OCI-LY7 (cell line): ENCODE measurements at regions not wholly inside any gene's neighbourhood (a gene's known extent, or its start where the extent isn't known, plus 50 kb on each side); places are given as distances from the start of the nearest gene placed in this dataset.

ENCODE experiments used
- BruUV-seq: library from RNA; stranded (reverse); fragments of 400-500 nt; replicated peaks from 2 replicates; lab custom pipeline; 2021; lab: Mats Ljungman, UMichigan
- CTCF ChIA-PET: fragments of 300-600 bp; sonication (Branson Sonifier 250); formaldehyde crosslinking; loops from one replicate; lab custom pipeline; 2022; ENCODE audit warnings: antibody characterized with exemption; ENCODE audit not compliant: unreplicated experiment; lab: Charles Lee
- POLR2A ChIA-PET: fragments of 300-600 bp; sonication (Branson Sonifier 250); formaldehyde crosslinking; loops from one replicate; lab custom pipeline; 2022; ENCODE audit warnings: antibody characterized with exemption; lab: Charles Lee
- DNase-seq: peaks from one replicate; pipeline ENCODE4 v3.0.0-alpha.2; 2015; ENCODE audit warnings: low spot score
- H2AFZ ChIP-seq: fragments of 200-600 bp; sonication (generic), shearing (Covaris generic); 2 replicates; pipeline ENCODE4 v1.6.1; 2014; ENCODE audit warnings: mild to moderate bottlenecking, antibody characterized with exemption, low read length, moderate library complexity
- H3K27ac ChIP-seq: fragments of 200-600 bp; sonication (generic); 2 replicates; pipeline ENCODE4 v1.5.1; 2014; ENCODE audit warnings: mixed run types, low read depth, mild to moderate bottlenecking, moderate library complexity, low read length, inconsistent platforms; ENCODE audit not compliant: poor library complexity, severe bottlenecking
- H3K36me3 ChIP-seq: fragments of 200-600 bp; sonication (generic); 2 replicates; pipeline ENCODE4 v1.6.1; 2014; ENCODE audit warnings: mild to moderate bottlenecking, antibody characterized with exemption, low read length, moderate library complexity, mixed read lengths; ENCODE audit not compliant: insufficient read depth
- H3K4me1 ChIP-seq: fragments of 200-600 bp; sonication (generic); 2 replicates; pipeline ENCODE4 v1.5.1; 2014; ENCODE audit warnings: mild to moderate bottlenecking, low read length; ENCODE audit not compliant: insufficient read depth, poor library complexity, severe bottlenecking
- H3K4me2 ChIP-seq: fragments of 200-600 bp; sonication (generic); 2 replicates; pipeline ENCODE4 v1.6.1; 2014; ENCODE audit warnings: mild to moderate bottlenecking, low read length
- H3K4me3 ChIP-seq: fragments of 200-600 bp; sonication (generic); 2 replicates; pipeline ENCODE4 v1.5.1; 2014; ENCODE audit warnings: mild to moderate bottlenecking, low read depth, low read length; ENCODE audit not compliant: poor library complexity, severe bottlenecking
- H3K79me2 ChIP-seq: fragments of 200-600 bp; sonication (generic); 2 replicates; pipeline ENCODE4 v1.6.1; 2016; ENCODE audit warnings: low read depth, mild to moderate bottlenecking, low read length, moderate library complexity, mixed read lengths; ENCODE audit not compliant: insufficient read depth
- H3K9me2 ChIP-seq: fragments of 200-600 bp; sonication (generic); 2 replicates; pipeline ENCODE4 v1.6.1; 2016; ENCODE audit warnings: mild to moderate bottlenecking, low read length, mixed read lengths; ENCODE audit not compliant: insufficient read depth
- H3K9me3 ChIP-seq: fragments of 200-600 bp; sonication (generic); 2 replicates; pipeline ENCODE4 v1.6.1; 2014; ENCODE audit warnings: mild to moderate bottlenecking, mixed run types, low read length, mixed read lengths
- H4K20me1 ChIP-seq: fragments of 200-600 bp; sonication (generic); 2 replicates; pipeline ENCODE4 v1.6.1; 2014; ENCODE audit warnings: mild to moderate bottlenecking, antibody characterized with exemption, low read length, moderate library complexity, mixed read lengths; ENCODE audit not compliant: insufficient read depth
- CTCF ChIP-seq: fragments of 200-600 bp; sonication (generic); conservative IDR thresholded peaks from 2 replicates; pipeline ENCODE4 v1.5.1; 2014; ENCODE audit warnings: mild to moderate bottlenecking, antibody characterized with exemption, low read length, moderate library complexity, mixed read lengths
- EZH2phosphoT487 ChIP-seq: fragments of 200-600 bp; sonication (generic); IDR thresholded peaks from 2 replicates; pipeline ENCODE4 v1.6.1; 2018; ENCODE audit warnings: low read depth, borderline replicate concordance, mild to moderate bottlenecking, mixed run types, antibody characterized with exemption, low read length, moderate library complexity, mixed read lengths
- intact Hi-C: fragments of 100-400 bp; cut with micrococcal nuclease; formaldehyde crosslinking; loops from one replicate; pipeline ENCODE4 v1.10.0; 2022; ENCODE audit not compliant: unreplicated experiment

GRCh38 chr16:54493594-54493993 is 207.0 kb upstream of the IRX3 start:
- POLR2A ChIA-PET: interaction anchor here (0.7 kb wide), 1 partner anchor 195 kb away, joined by 3 read pairs; no protein-coding TSS in a partner anchor
- intact Hi-C loops: no loop called here
- no TSS peak for BruUV-seq

GRCh38 chr16:54493061-54493460 is 206.5 kb upstream of the IRX3 start:
- Histone ChIP-seq H2AFZ (no peak overlapping the region), H3K36me3 (no peaks in the 10 kb centered on the region), H3K4me3 (no peak overlapping the region), H4K20me1 (no peaks in the 10 kb centered on the region), H3K27ac (no peak overlapping the region), H3K4me1 (no peaks in the 10 kb centered on the region), H3K9me2 (no peaks in the 10 kb centered on the region), H3K4me2 (no peak overlapping the region), H3K79me2 (no peaks in the 10 kb centered on the region), H3K9me3 (no peaks in the 10 kb centered on the region)
- TF ChIP-seq CTCF (no peak), EZH2phosphoT487 (no peak)
- intact Hi-C loops: no loop called here
- CTCF ChIA-PET: no interaction called here
- POLR2A ChIA-PET: no interaction called here
- DNase-seq: no peak
- no TSS peak for BruUV-seq

More at GRCh38 chr16:54493594-54493993, 207.0 kb upstream of the IRX3 start:
- H3K36me3 ChIP-seq: no peaks in the 10 kb centered on the region
- H3K4me1 ChIP-seq: no peaks in the 10 kb centered on the region
- no peaks in the 10 kb centered on the region for H3K79me2 ChIP-seq
- TF ChIP-seq CTCF: no peak
- no peak for TF ChIP-seq EZH2phosphoT487
- H3K9me2 ChIP-seq: no peaks in the 10 kb centered on the region
- no peak overlapping the region for H3K4me3 ChIP-seq
- H3K27ac ChIP-seq: no peak overlapping the region
- no peak overlapping the region for H3K4me2 ChIP-seq
- no peak overlapping the region for H2AFZ ChIP-seq
- no peaks in the 10 kb centered on the region for H4K20me1 ChIP-seq
- no peaks in the 10 kb centered on the region for H3K9me3 ChIP-seq
- CTCF ChIA-PET: no interaction called here
- DNase-seq: no peak

- Histone ChIP-seq H3K9me2 (no peaks in the 10 kb centered on the region), H3K9me3 (no peaks in the 10 kb centered on the region), H2AFZ (no peak overlapping the region), H3K4me3 (no peak overlapping the region), H3K27ac (no peak overlapping the region), H3K4me2 (no peak overlapping the region), H3K4me1 (no peaks in the 10 kb centered on the region), H3K79me2 (no peaks in the 10 kb centered on the region), H3K36me3 (no peaks in the 10 kb centered on the region), H4K20me1 (no peaks in the 10 kb centered on the region)
- TF ChIP-seq CTCF (no peak), EZH2phosphoT487 (no peak)
- BruUV-seq: no TSS peak
- POLR2A ChIA-PET: no interaction called here
- DNase-seq: no peak
- intact Hi-C loops: no loop called here
- CTCF ChIA-PET: no interaction called here
Observed at GRCh38 chr16:54490112-54490488, 203.5 kb upstream of the IRX3 start.
